ENCODE measurements at regions not wholly inside any gene's neighbourhood (a gene's known extent, or its start where the extent isn't known, plus 50 kb on each side); places are given as distances from the start of the nearest gene placed in this dataset.
"Not testable (repeated sequence)": the region's sequence is repeated elsewhere in the genome, so short reads cannot be mapped to it uniquely, and the experiment has no call there.

- H3K4me3 ChIP-seq (ENCODE audit: low read length); H3K4me2 ChIP-seq (ENCODE audit: low read length); H2AFZ ChIP-seq (ENCODE audit: low read depth, low read length); H3K9ac ChIP-seq (ENCODE audit: low read length); H3K27ac ChIP-seq (ENCODE audit: low read length); H3K27me3 ChIP-seq (ENCODE audit: low read depth, low read length); H3K4me1 ChIP-seq (ENCODE audit: low read length); H3K9me3 ChIP-seq (ENCODE audit: insufficient read depth, low read length): not testable (repeated sequence)
- Histone ChIP-seq H4K20me1 (ENCODE audit: insufficient read depth, low read length) (peaks cover 82% of the 10 kb centered on the region), H3K36me3 (replicated peaks; ENCODE audit: low read depth, low read length) (peaks cover 15% of the 10 kb centered on the region), H3K79me2 (ENCODE audit: low read length) (peaks cover 51% of the 10 kb centered on the region)
Observed at GRCh38 chr7:35853194-35853593, 52.3 kb downstream of the SEPTIN7 start.

- no peak overlapping the region for H3K9ac ChIP-seq (ENCODE audit: low read length)
- no peak overlapping the region for H3K4me2 ChIP-seq (ENCODE audit: low read length)
- peaks cover 77% of the 10 kb centered on the region for H4K20me1 ChIP-seq (ENCODE audit: insufficient read depth, low read length)
- H3K4me3 ChIP-seq (ENCODE audit: low read length) = no peak overlapping the region
- H3K9me3 ChIP-seq (ENCODE audit: insufficient read depth, low read length) = no peaks in the 10 kb centered on the region
- no peak for TF ChIP-seq CTCF (IDR thresholded peaks at IDR 0.05; ENCODE audit: low read depth, low read length)
- TF ChIP-seq EZH2phosphoT487 (IDR thresholded peaks at IDR 0.05; ENCODE audit: low read depth) = no peak
- H3K4me1 ChIP-seq (ENCODE audit: low read length) = no peaks in the 10 kb centered on the region
- no peak overlapping the region for H2AFZ ChIP-seq (ENCODE audit: low read depth, low read length)
- peaks cover 15% of the 10 kb centered on the region for H3K36me3 ChIP-seq (replicated peaks; ENCODE audit: low read depth, low read length)
- H3K27me3 ChIP-seq (ENCODE audit: low read depth, low read length) = no peaks in the 10 kb centered on the region
- peaks cover 55% of the 10 kb centered on the region for H3K79me2 ChIP-seq (ENCODE audit: low read length)
- H3K27ac ChIP-seq (ENCODE audit: low read length) = no peak overlapping the region
Observed at GRCh38 chr7:35854311-35854710, 53.5 kb downstream of the SEPTIN7 start.

- H3K9ac ChIP-seq (ENCODE audit: low read length) = no peak overlapping the region
- H3K27ac ChIP-seq (ENCODE audit: low read length) = no peak overlapping the region
- no peaks in the 10 kb centered on the region for H3K27me3 ChIP-seq (ENCODE audit: low read depth, low read length)
- H3K36me3 ChIP-seq (replicated peaks; ENCODE audit: low read depth, low read length) = peaks cover 15% of the 10 kb centered on the region
- H2AFZ ChIP-seq (ENCODE audit: low read depth, low read length) = no peak overlapping the region
- H3K79me2 ChIP-seq (ENCODE audit: low read length) = peaks cover 62% of the 10 kb centered on the region
- peaks cover 76% of the 10 kb centered on the region for H4K20me1 ChIP-seq (ENCODE audit: insufficient read depth, low read length)
- H3K4me1 ChIP-seq (ENCODE audit: low read length) = no peaks in the 10 kb centered on the region
- no peak overlapping the region for H3K4me3 ChIP-seq (ENCODE audit: low read length)
- TF ChIP-seq EZH2phosphoT487 (IDR thresholded peaks at IDR 0.05; ENCODE audit: low read depth) (no peak), CTCF (IDR thresholded peaks at IDR 0.05; ENCODE audit: low read depth, low read length) (no peak)
- H3K9me3 ChIP-seq (ENCODE audit: insufficient read depth, low read length) = no peaks in the 10 kb centered on the region
- H3K4me2 ChIP-seq (ENCODE audit: low read length) = no peak overlapping the region
Observed at GRCh38 chr7:35856175-35856574, 55.3 kb downstream of the SEPTIN7 start.

GRCh38 chr7:35860664-35861063, 59.8 kb downstream of the SEPTIN7 start:
- H3K4me1 ChIP-seq (ENCODE audit: low read length) = no peaks in the 10 kb centered on the region
- H3K36me3 ChIP-seq (replicated peaks; ENCODE audit: low read depth, low read length) = peaks cover 5% of the 10 kb centered on the region
- H3K79me2 ChIP-seq (ENCODE audit: low read length) = peaks cover 43% of the 10 kb centered on the region
- no peak overlapping the region for H3K27ac ChIP-seq (ENCODE audit: low read length)
- no peak for TF ChIP-seq EZH2phosphoT487 (IDR thresholded peaks at IDR 0.05; ENCODE audit: low read depth)
- no peak for TF ChIP-seq CTCF (IDR thresholded peaks at IDR 0.05; ENCODE audit: low read depth, low read length)
- H3K27me3 ChIP-seq (ENCODE audit: low read depth, low read length) = no peaks in the 10 kb centered on the region
- H3K4me2 ChIP-seq (ENCODE audit: low read length) = no peak overlapping the region
- H3K4me3 ChIP-seq (ENCODE audit: low read length) = no peak overlapping the region
- H4K20me1 ChIP-seq (ENCODE audit: insufficient read depth, low read length) = peaks cover 53% of the 10 kb centered on the region
- no peak overlapping the region for H2AFZ ChIP-seq (ENCODE audit: low read depth, low read length)
- H3K9me3 ChIP-seq (ENCODE audit: insufficient read depth, low read length) = no peaks in the 10 kb centered on the region
- H3K9ac ChIP-seq (ENCODE audit: low read length) = no peak overlapping the region

- Histone ChIP-seq H3K36me3 (replicated peaks; ENCODE audit: low read depth, low read length) (peaks cover 13% of the 10 kb centered on the region), H4K20me1 (ENCODE audit: insufficient read depth, low read length) (peaks cover 43% of the 10 kb centered on the region)
- no peak for TF ChIP-seq CTCF (IDR thresholded peaks at IDR 0.05; ENCODE audit: low read depth, low read length)
- TF ChIP-seq EZH2phosphoT487 (IDR thresholded peaks at IDR 0.05; ENCODE audit: low read depth) = no peak
Observed at GRCh38 chr7:35865287-35865686, 64.4 kb downstream of the SEPTIN7 start.

More at GRCh38 chr7:35865287-35865686, 64.4 kb downstream of the SEPTIN7 start:
- peaks cover 14% of the 10 kb centered on the region for H3K4me1 ChIP-seq (ENCODE audit: low read length)
- no peak overlapping the region for H3K4me2 ChIP-seq (ENCODE audit: low read length)
- no peak overlapping the region for H3K27ac ChIP-seq (ENCODE audit: low read length)
- no peak overlapping the region for H3K9ac ChIP-seq (ENCODE audit: low read length)
- no peaks in the 10 kb centered on the region for H3K27me3 ChIP-seq (ENCODE audit: low read depth, low read length)
- peaks cover 28% of the 10 kb centered on the region for H3K79me2 ChIP-seq (ENCODE audit: low read length)
- no peaks in the 10 kb centered on the region for H3K9me3 ChIP-seq (ENCODE audit: insufficient read depth, low read length)
- no peak overlapping the region for H2AFZ ChIP-seq (ENCODE audit: low read depth, low read length)
- no peak overlapping the region for H3K4me3 ChIP-seq (ENCODE audit: low read length)
